Right ventricle myocardium inferior (tissue), 1 donor: ENCODE measurements at regions not wholly inside any gene's neighbourhood (a gene's known extent, or its start where the extent isn't known, plus 50 kb on each side); places are given as distances from the start of the nearest gene placed in this dataset.

Source experiments
- ATAC-seq: fragments of 200-7000 bp; cut with Tn5 transposase; one replicate; pipeline ENCODE4 v1.9.1; 2020; ENCODE audit warnings: mild to moderate bottlenecking, moderate library complexity
- DNase-seq: peaks from one replicate; pipeline ENCODE4 v3.0.0; 2021; ENCODE audit errors: missing footprints
- intact Hi-C: fragments of 100-400 bp; cut with DNase I; formaldehyde crosslinking; loops from one replicate; pipeline ENCODE4 v1.11.0; 2022
- donor health status: DM: no; HTN: yes; CAD: no; lungs with severe emphysema.

DNA sequence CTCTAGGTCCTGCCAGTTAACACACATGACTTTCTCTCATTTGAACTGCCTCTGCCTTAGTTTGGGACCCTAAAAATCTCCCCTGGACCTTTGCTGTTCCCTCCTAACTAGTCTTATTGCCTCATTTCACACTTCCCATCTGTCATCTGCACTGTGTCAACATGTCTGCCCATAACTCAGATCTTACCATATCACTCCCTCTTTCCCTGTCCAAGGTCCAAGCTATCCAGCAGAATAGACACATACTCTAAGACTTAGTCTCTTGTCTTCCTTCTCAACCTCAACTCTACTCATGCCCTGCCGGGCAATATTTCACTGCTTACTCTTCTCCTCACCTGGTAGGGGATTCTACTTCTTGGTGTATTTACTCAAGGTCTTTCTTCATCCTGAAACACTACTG lies 79.5 kb upstream of the DAB1 start:
- ATAC-seq (no peak), DNase-seq (no peak)
- intact Hi-C loops, result no loop called here

DNA sequence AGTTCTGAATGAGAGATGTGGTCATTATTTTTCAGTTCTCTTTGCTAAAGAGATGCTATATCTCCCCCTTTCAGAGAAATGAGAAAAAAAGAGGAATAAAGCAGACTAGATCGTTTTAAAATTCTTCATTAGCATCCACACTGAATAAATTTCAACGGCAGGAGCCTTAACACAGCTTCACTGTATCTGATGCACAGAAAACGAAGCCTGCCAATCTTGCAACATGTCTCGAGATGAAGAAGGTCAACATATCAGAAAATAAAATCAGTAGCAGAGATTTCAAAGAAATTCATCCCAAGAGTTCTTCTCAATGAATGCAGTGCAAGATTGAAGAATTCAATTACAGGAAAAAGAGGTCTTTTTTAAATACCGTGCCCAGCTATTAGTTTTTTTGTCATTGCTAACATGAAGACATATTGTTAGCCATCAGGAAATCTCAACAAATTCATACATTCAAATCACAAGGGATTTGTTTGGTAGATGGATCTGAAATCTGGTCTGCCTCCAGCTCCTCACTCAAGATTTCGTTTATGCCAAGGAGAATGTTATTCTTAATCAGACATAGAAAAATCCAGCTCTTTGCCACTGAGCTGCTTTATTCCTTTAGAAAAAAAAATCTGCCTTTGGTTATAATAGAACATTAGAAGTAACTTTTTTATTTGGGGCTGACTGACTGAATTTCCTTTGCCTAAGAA lies 76.4 kb upstream of the DAB1 start:
- ATAC-seq, result no peak
- intact Hi-C loops, result no loop called here
- no peak for DNase-seq

DNA sequence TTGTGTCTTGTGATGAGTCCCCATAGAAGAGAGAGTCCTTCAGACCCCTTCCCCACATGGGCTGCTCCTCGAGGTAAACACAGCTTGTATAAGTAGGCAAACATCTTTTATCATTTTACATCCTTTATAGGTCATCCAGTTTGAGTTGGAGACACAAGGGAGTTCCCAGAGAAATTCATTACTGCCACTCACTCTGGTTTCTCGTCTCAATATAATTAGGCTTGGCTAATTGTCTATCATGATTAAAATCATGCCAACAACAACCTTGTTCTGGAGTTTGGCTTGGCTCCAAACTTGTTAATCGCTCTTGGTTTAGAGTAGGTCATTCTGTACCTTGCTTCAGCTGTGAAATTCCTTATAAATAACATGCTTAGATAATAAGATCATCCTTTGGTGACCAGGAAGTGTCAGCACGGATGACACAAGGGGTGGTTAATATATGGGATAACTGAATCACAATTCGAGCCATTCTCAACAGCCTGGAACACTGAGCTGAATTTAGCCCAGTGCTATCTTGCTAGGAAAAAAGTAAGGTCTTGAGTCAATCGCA lies 70.7 kb upstream of the DAB1 start:
- no peak for ATAC-seq
- intact Hi-C loops, result no loop called here
- DNase-seq, result no peak

DNA sequence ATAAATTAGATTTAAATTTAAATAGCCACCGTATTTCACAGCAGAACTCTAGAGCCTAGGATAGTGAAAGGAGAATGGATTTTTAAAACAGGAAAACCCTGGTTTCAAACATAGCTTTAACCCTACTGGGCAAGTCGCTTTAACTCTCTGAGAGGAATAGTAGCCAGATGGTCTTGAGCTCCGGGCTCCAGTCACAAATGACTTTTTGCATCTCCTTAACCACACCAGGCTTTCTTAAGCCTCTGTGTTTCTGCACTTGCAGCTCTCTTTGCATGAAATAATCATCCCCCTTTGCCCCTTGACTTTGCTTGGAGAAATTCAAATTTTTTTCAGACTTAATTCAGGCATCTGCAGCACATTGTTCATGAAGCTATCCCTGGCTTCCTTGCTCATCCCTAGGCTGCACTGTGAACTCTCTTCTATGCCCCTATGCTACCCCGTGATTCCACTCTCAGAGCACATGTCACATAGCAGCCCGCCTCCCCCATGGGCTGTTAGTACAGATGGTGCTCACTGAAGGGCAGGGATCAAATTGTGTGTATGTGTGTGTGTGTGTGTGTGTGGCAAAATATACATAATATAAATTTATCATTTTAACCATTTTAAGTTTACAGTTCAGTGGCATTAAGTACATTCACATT lies 68.8 kb upstream of the DAB1 start:
- ATAC-seq (no peak), DNase-seq (no peak)
- intact Hi-C loops, result no loop called here

DNA sequence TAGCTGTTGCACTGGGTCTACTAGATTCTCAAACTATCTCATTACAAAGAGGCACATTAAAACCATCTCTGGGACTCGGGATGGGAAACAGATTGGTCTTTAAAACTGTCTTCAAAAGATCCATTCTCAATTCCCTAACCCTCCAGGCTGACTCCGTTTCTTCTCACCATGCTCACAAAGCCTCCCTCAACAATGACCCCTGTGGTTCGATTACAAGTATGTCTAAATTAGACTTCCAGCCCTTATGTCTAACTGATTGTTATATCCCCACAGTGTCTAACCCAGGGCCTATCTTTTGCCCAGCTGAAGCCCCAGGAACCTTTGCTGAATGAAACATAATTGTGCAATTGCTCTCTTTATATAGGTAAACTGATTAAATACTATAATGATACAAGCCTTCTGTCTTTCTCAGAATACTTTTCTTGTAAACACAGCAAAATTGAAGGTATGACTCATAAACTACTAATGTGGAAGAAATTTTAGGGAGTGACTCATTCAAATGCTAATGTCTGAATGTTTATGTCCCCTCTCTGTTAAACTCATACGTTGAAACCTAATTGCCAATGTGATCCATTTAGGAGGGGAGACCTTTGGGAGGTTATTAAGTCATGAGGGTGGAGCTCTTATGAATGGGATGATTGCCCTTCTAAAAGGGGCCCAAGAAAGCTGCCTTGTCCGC lies 65.6 kb upstream of the DAB1 start:
- no peak for ATAC-seq
- no peak for DNase-seq
- intact Hi-C loops, result no loop called here

DNA sequence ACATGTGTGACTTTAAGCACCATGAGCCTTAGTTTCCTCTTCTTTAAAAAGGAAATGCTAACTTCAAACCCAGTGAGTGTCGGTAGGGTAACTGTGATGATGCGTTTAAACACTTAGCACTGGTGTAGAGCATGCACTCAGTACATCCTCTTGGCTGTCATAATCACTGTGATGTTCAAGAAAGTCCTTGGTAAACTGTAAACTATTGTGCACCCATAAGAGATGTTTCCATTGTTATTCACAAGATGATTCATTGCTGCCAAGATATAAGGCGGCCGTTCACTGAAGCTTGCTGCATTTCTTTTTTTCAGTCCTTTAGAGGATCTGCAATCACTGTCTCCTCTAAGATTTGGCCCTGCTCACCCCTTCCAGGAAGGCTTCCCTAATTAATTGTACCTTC lies 61.8 kb upstream of the DAB1 start:
- DNase-seq (no peak), ATAC-seq (no peak)
- intact Hi-C loops, result no loop called here

DNA sequence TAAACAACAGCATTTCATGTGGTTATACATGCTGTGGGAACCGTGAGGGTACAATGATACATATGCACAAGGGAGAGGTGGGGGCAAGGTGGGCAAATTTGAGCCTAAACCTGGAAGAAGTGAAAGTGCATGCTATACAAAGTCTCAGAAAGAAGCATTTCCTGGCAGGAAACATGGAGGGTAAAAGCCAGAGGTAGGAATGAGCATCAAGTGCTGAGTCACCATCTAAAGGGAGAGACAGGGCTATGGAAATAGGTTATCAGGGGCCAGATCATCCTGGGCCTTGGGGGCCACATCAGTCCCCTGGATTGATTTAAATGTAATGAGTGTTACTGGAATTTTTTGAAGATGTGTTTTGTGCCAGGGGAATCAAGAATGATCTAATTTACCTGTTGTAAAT lies 60.1 kb upstream of the DAB1 start:
- intact Hi-C loops, result no loop called here

DNA sequence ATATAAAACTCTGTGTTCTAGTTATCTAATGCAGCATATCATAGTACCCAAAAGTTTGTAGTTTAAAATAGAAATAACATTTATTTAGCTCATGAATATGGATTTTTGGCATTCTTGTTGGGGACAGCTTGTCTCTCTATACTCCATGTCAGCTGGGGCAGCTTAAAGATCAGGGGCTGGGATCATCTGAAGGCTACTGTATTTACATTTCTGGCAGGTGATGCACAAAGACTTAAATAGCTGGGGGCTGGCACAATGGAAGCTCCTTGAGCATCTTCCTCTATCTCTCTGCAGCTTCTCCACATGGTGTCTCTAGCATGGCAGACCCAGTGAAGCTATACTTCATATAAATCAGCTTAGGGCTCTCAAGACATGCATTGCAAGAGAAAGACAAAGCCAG lies 55.6 kb upstream of the DAB1 start:
- ATAC-seq (no peak), DNase-seq (no peak)
- intact Hi-C loops, result no loop called here

More for the DNA sequence above, 60.1 kb upstream of the DAB1 start:
- ATAC-seq, result no peak
- no peak for DNase-seq

DNA sequence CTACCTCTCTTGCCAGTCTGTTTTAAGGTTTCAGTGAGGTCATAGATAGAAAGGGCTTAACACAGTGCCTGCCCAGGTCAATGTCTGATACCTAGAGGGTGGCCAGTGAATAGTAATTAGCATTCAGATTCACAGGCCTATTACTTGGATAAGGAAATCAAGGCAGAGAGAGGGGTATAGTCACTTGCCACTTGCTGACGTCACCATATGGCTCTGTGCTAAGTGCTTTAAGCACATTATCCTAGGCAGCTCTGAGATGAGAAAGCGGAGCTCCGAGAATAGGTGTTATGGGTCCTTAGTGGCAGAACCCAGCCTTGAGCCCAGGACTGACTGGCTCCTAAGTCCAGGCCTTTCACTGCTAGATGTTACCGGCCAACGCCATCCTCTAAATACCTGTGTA lies 51.5 kb upstream of the DAB1 start:
- DNase-seq (no peak), ATAC-seq (no peak)
- intact Hi-C loops, result no loop called here

DNA sequence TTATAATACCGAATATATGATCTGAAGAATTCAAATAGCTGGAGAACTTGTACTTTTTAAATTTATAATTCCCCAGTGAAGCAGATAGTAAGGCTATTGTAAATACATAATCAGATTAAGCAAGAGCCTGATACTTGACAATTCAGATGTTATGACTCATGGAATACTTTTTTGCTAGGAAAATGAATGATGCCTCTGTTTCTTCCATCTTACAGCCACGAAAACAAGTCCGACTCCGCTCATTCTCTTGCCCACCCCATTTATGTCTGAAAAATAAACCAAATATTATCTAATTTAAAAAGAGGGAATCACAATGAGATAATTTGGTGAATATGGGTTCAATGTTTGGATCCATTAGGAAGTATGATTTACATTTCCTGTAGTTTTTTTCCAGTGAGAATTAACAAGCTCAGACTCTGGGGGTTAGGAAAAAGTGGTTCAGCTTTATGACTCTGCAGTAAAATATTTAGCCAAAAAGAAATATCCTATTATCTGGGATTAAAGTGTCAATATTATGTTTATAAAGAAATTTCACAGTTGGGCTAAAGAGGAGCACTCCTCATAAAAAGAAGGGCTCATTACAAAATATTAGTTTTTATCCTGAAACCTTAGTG lies 50.4 kb upstream of the DAB1 start:
- ATAC-seq (no peak), DNase-seq (no peak)
- intact Hi-C loops, result no loop called here
